ENCODE measurements at regions not wholly inside any gene's neighbourhood (a gene's known extent, or its start where the extent isn't known, plus 50 kb on each side); places are given as distances from the start of the nearest gene placed in this dataset.

DNA sequence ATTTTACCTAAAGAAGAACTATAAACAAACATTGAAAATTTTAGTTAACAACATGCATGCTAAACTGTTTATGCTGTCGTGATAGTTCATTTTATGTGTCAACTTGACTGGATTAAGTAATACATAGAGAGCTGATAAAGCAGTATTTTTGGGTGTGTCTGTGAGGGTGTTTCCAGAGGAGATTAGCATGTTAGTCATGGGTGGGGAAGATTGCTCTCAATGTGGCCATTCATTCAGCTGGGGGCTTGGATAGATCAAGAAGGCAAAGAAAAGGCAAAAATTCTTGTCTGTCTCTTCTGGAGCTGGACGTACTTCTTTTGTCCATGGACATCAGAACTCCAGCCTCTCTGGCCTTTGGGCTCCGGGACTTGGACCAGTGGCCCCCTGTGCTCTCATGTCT, 172.9 kb upstream of the SEMA3E start:
- TF ChIP-seq POLR2AphosphoS5 (IDR thresholded peaks at IDR 0.05; ENCODE audit: low read depth, low read length) (no peak), POLR2A (IDR thresholded peaks at IDR 0.05; ENCODE audit: low read depth, low read length) (no peak), TAF1 (IDR thresholded peaks at IDR 0.05; ENCODE audit: low read depth, low read length) (no peak), POU2F2 (IDR thresholded peaks at IDR 0.05; ENCODE audit: low read depth, low read length) (no peak)

Measured in GM12891 (cell line).